ENCODE measurements at regions not wholly inside any gene's neighbourhood (a gene's known extent, or its start where the extent isn't known, plus 50 kb on each side); places are given as distances from the start of the nearest gene placed in this dataset.

DNA sequence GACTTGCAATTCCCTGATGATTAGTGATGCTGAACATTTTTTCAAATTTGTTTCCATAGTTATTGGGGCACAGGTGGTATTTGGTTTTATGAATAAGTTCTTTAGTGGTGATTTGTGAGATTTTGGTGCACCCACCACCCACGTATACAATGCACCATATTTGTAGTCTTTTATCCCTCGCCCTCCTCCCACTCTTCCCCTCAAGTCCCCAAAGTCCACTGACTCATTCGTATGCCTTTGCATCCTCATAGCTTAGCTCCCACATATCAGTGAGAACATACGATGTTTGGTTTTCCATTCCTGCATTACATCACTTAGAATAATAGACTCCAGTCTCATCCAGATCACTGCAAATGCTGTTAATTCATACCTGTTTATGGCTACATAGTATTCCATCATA, 167.3 kb downstream of the MYLK4 start:
- DNase-seq (no peak), ATAC-seq (no peak)
- TF ChIP-seq, protein P1, sequence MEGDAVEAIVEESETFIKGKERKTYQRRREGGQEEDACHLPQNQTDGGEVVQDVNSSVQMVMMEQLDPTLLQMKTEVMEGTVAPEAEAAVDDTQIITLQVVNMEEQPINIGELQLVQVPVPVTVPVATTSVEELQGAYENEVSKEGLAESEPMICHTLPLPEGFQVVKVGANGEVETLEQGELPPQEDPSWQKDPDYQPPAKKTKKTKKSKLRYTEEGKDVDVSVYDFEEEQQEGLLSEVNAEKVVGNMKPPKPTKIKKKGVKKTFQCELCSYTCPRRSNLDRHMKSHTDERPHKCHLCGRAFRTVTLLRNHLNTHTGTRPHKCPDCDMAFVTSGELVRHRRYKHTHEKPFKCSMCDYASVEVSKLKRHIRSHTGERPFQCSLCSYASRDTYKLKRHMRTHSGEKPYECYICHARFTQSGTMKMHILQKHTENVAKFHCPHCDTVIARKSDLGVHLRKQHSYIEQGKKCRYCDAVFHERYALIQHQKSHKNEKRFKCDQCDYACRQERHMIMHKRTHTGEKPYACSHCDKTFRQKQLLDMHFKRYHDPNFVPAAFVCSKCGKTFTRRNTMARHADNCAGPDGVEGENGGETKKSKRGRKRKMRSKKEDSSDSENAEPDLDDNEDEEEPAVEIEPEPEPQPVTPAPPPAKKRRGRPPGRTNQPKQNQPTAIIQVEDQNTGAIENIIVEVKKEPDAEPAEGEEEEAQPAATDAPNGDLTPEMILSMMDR (IDR thresholded peaks at IDR 0.05): no peak
- H3K27ac ChIP-seq: no peak overlapping the region
- H3K27me3 ChIP-seq: no peaks in the 10 kb centered on the region
- no peak overlapping the region for H3K4me3 ChIP-seq
- peaks cover 0 to 5% of the 10 kb centered on the region in 2 donors for H3K4me1 ChIP-seq
- no peaks in the 10 kb centered on the region for H3K36me3 ChIP-seq
- peaks cover 0 to 7% of the 10 kb centered on the region in 2 donors for H3K9me3 ChIP-seq
- intact Hi-C loops (cut with DNase I): no loop called here

DNA sequence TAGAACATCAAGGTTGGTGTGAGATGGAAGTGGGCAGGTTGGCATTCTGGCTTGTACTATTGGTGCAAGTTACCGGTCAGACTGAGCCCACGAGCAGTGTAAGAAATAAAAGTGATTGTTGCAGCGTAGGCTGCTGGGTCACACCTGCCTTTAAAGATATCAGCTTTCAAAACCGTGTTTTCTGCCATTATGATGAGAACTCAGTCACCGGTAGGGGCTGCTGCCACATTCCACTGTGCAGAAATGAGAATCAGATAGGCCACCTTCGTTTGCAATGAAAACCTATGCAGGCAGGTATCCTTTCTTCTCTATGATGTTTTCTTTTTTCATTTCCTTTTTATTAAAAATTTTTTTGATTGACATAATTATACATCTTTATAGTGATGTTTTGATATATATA, 168.5 kb downstream of the MYLK4 start:
- Histone ChIP-seq H3K36me3 (no peaks in the 10 kb centered on the region), H3K4me1 (peaks cover 0 to 5% of the 10 kb centered on the region in 2 donors), H3K9me3 (peaks cover 0 to 7% of the 10 kb centered on the region in 2 donors), H3K27me3 (no peaks in the 10 kb centered on the region), H3K27ac (no peak overlapping the region), H3K4me3 (no peak overlapping the region)
- DNase-seq: no peak
- TF ChIP-seq, protein P1 (IDR thresholded peaks at IDR 0.05): no peak
- intact Hi-C loops (cut with DNase I): no loop called here
- ATAC-seq: no peak

DNA sequence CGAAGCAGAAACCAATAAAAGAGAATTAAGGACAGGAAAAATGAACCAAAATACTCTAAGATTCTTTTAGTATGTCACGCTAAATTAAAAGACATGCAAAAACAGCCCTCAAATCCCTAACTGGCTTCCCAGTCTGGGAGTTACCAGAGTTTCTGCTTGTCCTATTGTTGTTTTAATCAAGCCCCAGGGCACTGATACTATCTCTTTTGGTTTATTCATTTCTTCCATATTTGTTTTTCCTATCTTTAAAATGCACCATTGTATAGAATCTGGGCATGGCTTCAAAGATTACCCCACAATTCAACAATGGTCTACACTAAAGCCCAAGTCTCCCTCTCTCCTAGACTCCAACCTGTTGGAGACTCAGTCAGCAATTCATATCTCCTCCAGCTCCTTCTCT, 169.1 kb downstream of the MYLK4 start:
- no peaks in the 10 kb centered on the region for H3K36me3 ChIP-seq
- no peak overlapping the region for H3K27ac ChIP-seq
- TF ChIP-seq, protein P1 (IDR thresholded peaks at IDR 0.05): no peak
- H3K4me3 ChIP-seq: no peak overlapping the region
- peaks cover 0 to 7% of the 10 kb centered on the region in 2 donors for H3K9me3 ChIP-seq
- ATAC-seq (no peak), DNase-seq (no peak)
- H3K27me3 ChIP-seq: no peaks in the 10 kb centered on the region
- H3K4me1 ChIP-seq: peaks cover 0 to 5% of the 10 kb centered on the region in 2 donors
- intact Hi-C loops (cut with DNase I): no loop called here

DNA sequence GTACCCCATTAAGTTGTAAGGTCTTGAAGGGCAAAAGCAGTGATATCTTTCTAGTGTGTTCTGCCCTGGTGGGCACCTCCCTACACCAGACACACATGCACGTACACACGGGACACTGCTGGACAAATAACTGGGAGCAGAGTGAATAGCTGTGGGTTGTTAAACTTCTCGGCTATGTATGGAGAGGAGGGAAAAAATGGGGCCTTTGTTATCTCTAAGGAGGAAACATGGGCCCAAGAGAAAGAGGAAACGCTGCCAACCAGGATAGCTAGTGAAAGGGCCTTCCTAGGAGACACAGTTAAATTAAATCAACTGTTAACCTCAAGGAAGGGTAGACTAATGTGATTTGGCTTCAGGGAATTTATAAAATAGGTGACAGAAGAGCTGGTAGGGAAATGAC, 169.7 kb downstream of the MYLK4 start:
- ATAC-seq: no peak

DNA sequence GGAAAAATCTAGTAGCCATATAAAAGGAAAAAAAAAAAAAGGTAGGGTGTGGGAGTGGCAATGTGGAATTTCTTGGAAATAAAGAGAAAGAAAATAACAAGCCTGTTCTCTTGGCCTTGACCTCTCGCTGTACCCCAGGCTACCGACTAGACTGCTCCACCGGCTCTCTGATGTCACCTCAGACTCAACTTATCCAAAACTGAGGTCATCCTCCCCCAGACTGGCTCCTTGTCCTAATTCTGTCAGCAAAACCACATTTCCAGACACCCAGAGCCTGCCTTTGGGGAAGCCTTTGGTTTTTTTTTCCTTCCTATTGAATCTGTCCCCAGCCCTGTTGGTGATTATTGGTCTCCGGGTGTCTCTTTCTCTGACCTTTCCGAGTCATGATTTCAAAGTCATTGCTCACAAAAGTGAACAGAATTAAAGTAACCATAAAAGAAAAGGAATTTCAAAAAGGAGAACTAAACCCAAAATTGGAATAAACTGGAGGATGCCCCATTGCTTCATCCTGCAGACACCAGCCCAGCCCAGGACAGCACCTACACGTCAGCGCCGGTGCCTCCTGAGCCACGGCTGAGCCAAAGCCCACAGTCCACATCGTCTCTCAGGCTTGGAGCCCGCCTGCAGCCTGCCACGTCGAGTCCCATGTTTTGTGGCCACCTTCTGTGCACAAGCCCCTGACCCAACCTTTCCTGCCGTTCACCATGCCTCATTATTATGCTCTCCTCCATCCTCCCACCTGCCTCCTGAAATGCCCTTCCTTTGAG, 170.7 kb downstream of the MYLK4 start:
- H3K27me3 ChIP-seq: no peaks in the 10 kb centered on the region
- H3K27ac ChIP-seq: peak overlapping the region in 1 of 2 donors; percentile 49
- DNase-seq (no peak), ATAC-seq (peak; percentile 61)
- peaks cover 0 to 5% of the 10 kb centered on the region in 2 donors for H3K4me1 ChIP-seq
- H3K4me3 ChIP-seq: no peak overlapping the region
- no peaks in the 10 kb centered on the region for H3K36me3 ChIP-seq
- intact Hi-C loops (cut with DNase I): no loop called here
- TF ChIP-seq, protein P1 (IDR thresholded peaks at IDR 0.05): no peak
- H3K9me3 ChIP-seq: peaks cover 0 to under 1% of the 10 kb centered on the region in 2 donors

More for the DNA sequence above, 169.7 kb downstream of the MYLK4 start:
- no peaks in the 10 kb centered on the region for H3K27me3 ChIP-seq
- H3K27ac ChIP-seq: no peak overlapping the region
- intact Hi-C loops (cut with DNase I): no loop called here
- H3K4me3 ChIP-seq: no peak overlapping the region
- peaks cover 0 to 5% of the 10 kb centered on the region in 2 donors for H3K4me1 ChIP-seq
- H3K9me3 ChIP-seq: peaks cover 0 to 7% of the 10 kb centered on the region in 2 donors
- no peak for DNase-seq
- TF ChIP-seq, protein P1 (IDR thresholded peaks at IDR 0.05): no peak
- no peaks in the 10 kb centered on the region for H3K36me3 ChIP-seq

All from left lung (tissue), 4 donors.